Nephron progenitor cell (in vitro differentiated cells): ENCODE measurements at regions not wholly inside any gene's neighbourhood (a gene's known extent, or its start where the extent isn't known, plus 50 kb on each side); places are given as distances from the start of the nearest gene placed in this dataset.

ENCODE experiments used
- DNase-seq: peaks from one replicate; pipeline ENCODE4 v3.0.0; 2021
- H3K27ac Mint-ChIP-seq: 2 replicates; pipeline ENCODE4 v1.8.0; 2021; ENCODE audit warnings: mild to moderate bottlenecking, moderate library complexity, mixed read lengths
- H3K27me3 Mint-ChIP-seq: 2 replicates; pipeline ENCODE4 v1.8.0; 2021; ENCODE audit warnings: mild to moderate bottlenecking, low read depth, mixed read lengths; ENCODE audit not compliant: poor library complexity
- H3K36me3 Mint-ChIP-seq: 2 replicates; pipeline ENCODE4 v1.8.0; 2021; ENCODE audit warnings: low read depth, mixed read lengths
- H3K4me1 Mint-ChIP-seq: 2 replicates; pipeline ENCODE4 v1.8.0; 2021; ENCODE audit warnings: mixed read lengths
- H3K4me3 Mint-ChIP-seq: 2 replicates; pipeline ENCODE4 v1.8.0; 2021; ENCODE audit warnings: mild to moderate bottlenecking, moderate library complexity, mixed read lengths
- H3K9me3 Mint-ChIP-seq: 2 replicates; pipeline ENCODE4 v1.8.0; 2021; ENCODE audit warnings: mild to moderate bottlenecking, moderate library complexity, mixed read lengths
- CTCF ChIP-seq: fragments of 200-600 bp; sonication (generic); IDR thresholded peaks from 2 replicates; pipeline ENCODE4 v1.5.0; 2021; ENCODE audit warnings: antibody characterized with exemption

GRCh38 chr4:56739066-56739777 lies 58.1 kb upstream of the HOPX start:
- no peak overlapping the region for H3K4me3 Mint-ChIP-seq
- peaks cover 20% of the 10 kb centered on the region for H3K4me1 Mint-ChIP-seq
- no peak for TF ChIP-seq CTCF
- peaks cover 46% of the 10 kb centered on the region for H3K9me3 Mint-ChIP-seq
- H3K27ac Mint-ChIP-seq = no peak overlapping the region
- H3K36me3 Mint-ChIP-seq = peaks cover 12% of the 10 kb centered on the region
- H3K27me3 Mint-ChIP-seq = no peaks in the 10 kb centered on the region
- DNase-seq = no peak

GRCh38 chr4:56737666-56738065 lies 56.6 kb upstream of the HOPX start:
- no peak for DNase-seq
- Mint-ChIP-seq H3K4me1 (peaks cover 22% of the 10 kb centered on the region), H3K9me3 (peaks cover 34% of the 10 kb centered on the region), H3K27me3 (no peaks in the 10 kb centered on the region), H3K4me3 (no peak overlapping the region), H3K36me3 (peaks cover 12% of the 10 kb centered on the region), H3K27ac (no peak overlapping the region)
- TF ChIP-seq CTCF = no peak

GRCh38 chr4:56733352-56733751 lies 52.3 kb upstream of the HOPX start:
- Mint-ChIP-seq H3K27me3 (no peaks in the 10 kb centered on the region), H3K4me1 (peaks cover 18% of the 10 kb centered on the region), H3K36me3 (peaks cover 12% of the 10 kb centered on the region), H3K27ac (no peak overlapping the region), H3K4me3 (no peak overlapping the region), H3K9me3 (peaks cover 24% of the 10 kb centered on the region)
- TF ChIP-seq CTCF = no peak
- DNase-seq = no peak

GRCh38 chr4:56732301-56732700 lies 51.2 kb upstream of the HOPX start:
- peak overlapping the region; percentile 64 for H3K27ac Mint-ChIP-seq
- H3K9me3 Mint-ChIP-seq = peaks cover 20% of the 10 kb centered on the region
- no peak overlapping the region for H3K4me3 Mint-ChIP-seq
- TF ChIP-seq CTCF = no peak
- H3K27me3 Mint-ChIP-seq = no peaks in the 10 kb centered on the region
- peaks cover 22% of the 10 kb centered on the region for H3K4me1 Mint-ChIP-seq
- no peak for DNase-seq
- peaks cover 9% of the 10 kb centered on the region for H3K36me3 Mint-ChIP-seq

- Mint-ChIP-seq H3K9me3 (peaks cover 15% of the 10 kb centered on the region), H3K27me3 (no peaks in the 10 kb centered on the region), H3K36me3 (peaks cover 7% of the 10 kb centered on the region), H3K4me3 (no peak overlapping the region), H3K4me1 (peaks cover 25% of the 10 kb centered on the region), H3K27ac (no peak overlapping the region)
- TF ChIP-seq CTCF = no peak
- no peak for DNase-seq
These were observed 50.8 kb upstream of the HOPX start for GRCh38 chr4:56731857-56732256.
